ENCODE measurements at regions not wholly inside any gene's neighbourhood (a gene's known extent, or its start where the extent isn't known, plus 50 kb on each side); places are given as distances from the start of the nearest gene placed in this dataset.

DNA sequence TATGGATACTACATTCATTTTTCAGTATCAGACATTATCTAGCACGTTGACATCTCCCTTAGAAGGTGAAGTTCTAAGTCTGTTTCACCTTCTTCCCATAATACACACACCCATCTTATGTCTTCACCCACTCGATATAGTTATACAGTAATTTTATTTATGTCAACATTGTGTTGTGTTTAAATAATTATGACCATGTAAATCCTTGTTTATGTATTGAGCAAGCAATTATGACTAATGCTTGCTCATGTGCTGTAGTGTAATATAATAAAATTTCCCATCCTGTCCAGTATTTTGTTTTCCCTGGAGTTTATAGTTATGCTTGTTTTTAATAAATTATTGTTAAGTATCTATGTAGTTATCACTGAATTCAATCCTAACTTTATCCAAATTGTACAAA lies 163.2 kb downstream of the MTX2 start:
- no peaks in the 10 kb centered on the region for H3K9me3 ChIP-seq
- H3K36me3 ChIP-seq (ENCODE audit: low read depth, missing control alignments) = no peaks in the 10 kb centered on the region
- no peaks in the 10 kb centered on the region for H3K4me1 ChIP-seq
- intact Hi-C loops (cut with DNase I; ENCODE audit: low total_unique reads) = no loop called here
- DNase-seq = no peak
- H3K4me3 ChIP-seq = no peak overlapping the region
- H3K27ac ChIP-seq = no peak overlapping the region
- no peak for TF ChIP-seq POLR2A (IDR thresholded peaks at IDR 0.05)
- TF ChIP-seq, protein P1, sequence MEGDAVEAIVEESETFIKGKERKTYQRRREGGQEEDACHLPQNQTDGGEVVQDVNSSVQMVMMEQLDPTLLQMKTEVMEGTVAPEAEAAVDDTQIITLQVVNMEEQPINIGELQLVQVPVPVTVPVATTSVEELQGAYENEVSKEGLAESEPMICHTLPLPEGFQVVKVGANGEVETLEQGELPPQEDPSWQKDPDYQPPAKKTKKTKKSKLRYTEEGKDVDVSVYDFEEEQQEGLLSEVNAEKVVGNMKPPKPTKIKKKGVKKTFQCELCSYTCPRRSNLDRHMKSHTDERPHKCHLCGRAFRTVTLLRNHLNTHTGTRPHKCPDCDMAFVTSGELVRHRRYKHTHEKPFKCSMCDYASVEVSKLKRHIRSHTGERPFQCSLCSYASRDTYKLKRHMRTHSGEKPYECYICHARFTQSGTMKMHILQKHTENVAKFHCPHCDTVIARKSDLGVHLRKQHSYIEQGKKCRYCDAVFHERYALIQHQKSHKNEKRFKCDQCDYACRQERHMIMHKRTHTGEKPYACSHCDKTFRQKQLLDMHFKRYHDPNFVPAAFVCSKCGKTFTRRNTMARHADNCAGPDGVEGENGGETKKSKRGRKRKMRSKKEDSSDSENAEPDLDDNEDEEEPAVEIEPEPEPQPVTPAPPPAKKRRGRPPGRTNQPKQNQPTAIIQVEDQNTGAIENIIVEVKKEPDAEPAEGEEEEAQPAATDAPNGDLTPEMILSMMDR (IDR thresholded peaks at IDR 0.05) = no peak
- no peaks in the 10 kb centered on the region for H3K27me3 ChIP-seq
- WGBS, 2 donors = 88% methylated on average over 2 of the region's 2 CpGs

DNA sequence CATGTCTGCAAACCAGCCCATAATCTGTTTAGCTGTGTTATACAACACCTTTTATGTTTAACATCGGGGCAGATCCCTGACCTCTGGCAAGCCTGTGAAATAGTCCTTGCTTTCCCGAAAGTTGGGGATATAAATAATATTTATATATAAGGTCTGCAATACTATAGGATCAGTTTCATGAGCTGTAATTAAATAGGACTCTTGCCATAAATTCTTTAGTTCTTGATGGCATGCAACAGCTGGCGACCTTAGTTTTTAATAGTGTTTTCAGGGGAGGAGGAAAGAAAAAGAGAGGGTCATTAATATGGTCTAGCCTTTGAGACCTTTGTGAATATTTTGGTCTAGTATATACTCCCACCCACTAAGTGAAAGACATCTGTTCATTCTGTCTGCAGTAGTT lies 166.5 kb downstream of the MTX2 start:
- Histone ChIP-seq H3K27ac (no peak overlapping the region), H3K4me3 (no peak overlapping the region), H3K4me1 (no peaks in the 10 kb centered on the region), H3K9me3 (no peaks in the 10 kb centered on the region), H3K27me3 (no peaks in the 10 kb centered on the region), H3K36me3 (ENCODE audit: low read depth, missing control alignments) (no peaks in the 10 kb centered on the region)
- intact Hi-C loops (cut with DNase I; ENCODE audit: low total_unique reads) = no loop called here
- TF ChIP-seq POLR2A (IDR thresholded peaks at IDR 0.05) = no peak
- TF ChIP-seq, protein P1 (IDR thresholded peaks at IDR 0.05) = no peak
- no peak for DNase-seq
- WGBS, 2 donors = 60 to 71% methylated on average over 3 of the region's 3 CpGs

DNA sequence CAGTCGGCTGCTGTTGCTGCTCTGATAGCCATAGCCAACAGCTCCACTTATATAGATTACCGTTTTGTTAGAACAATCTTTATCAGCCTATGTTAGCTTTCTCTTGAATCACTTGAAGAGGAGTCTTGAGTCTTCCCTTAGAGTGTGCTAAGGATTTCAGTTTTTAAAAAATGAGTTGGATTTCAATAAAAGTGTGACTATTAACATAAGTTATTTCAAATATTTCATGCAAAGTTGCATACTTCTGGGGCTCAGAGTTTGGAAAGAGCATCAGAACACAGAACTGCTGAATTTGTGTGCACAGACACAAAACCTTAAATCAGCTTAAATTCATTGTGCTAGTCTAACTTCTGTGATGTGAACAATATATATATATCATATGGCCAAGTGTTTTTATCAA lies 174.7 kb downstream of the MTX2 start:
- Histone ChIP-seq H3K36me3 (ENCODE audit: low read depth, missing control alignments) (no peaks in the 10 kb centered on the region), H3K4me1 (no peaks in the 10 kb centered on the region), H3K4me3 (no peak overlapping the region), H3K27ac (no peak overlapping the region), H3K27me3 (no peaks in the 10 kb centered on the region), H3K9me3 (no peaks in the 10 kb centered on the region)
- WGBS, 2 donors = 84 to 85% methylated on average over 2 of the region's 2 CpGs
- no peak for DNase-seq
- no peak for TF ChIP-seq POLR2A (IDR thresholded peaks at IDR 0.05)
- TF ChIP-seq, protein P1 (IDR thresholded peaks at IDR 0.05) = no peak
- intact Hi-C loops (cut with DNase I; ENCODE audit: low total_unique reads) = no loop called here

DNA sequence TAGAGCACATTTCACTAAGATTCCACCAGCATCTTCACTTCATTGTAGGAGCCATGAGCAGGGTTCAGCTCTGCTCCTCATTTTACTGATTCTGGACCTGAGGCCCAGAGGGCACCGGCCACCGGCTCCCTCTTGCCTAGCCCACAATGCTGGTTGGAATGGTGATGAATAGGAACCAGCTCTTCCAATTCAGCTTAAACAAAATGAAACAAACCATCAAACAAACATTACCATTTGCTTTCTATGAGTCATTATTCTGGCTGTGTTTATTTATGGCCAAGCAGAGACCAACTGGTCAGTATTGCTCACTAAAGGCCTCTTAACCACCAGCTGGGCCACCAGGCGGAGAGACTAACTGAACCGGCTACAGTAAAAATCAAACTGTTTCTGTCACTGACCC lies 176.7 kb downstream of the MTX2 start:
- Histone ChIP-seq H3K36me3 (ENCODE audit: low read depth, missing control alignments) (no peaks in the 10 kb centered on the region), H3K4me3 (no peak overlapping the region), H3K27me3 (no peaks in the 10 kb centered on the region), H3K9me3 (no peaks in the 10 kb centered on the region), H3K27ac (no peak overlapping the region), H3K4me1 (no peaks in the 10 kb centered on the region)
- 83 to 89% methylated on average over 4 of the region's 4 CpGs for WGBS, 2 donors
- no peak for TF ChIP-seq POLR2A (IDR thresholded peaks at IDR 0.05)
- TF ChIP-seq, protein P1 (IDR thresholded peaks at IDR 0.05) = no peak
- no peak for DNase-seq
- intact Hi-C loops (cut with DNase I; ENCODE audit: low total_unique reads) = no loop called here

DNA sequence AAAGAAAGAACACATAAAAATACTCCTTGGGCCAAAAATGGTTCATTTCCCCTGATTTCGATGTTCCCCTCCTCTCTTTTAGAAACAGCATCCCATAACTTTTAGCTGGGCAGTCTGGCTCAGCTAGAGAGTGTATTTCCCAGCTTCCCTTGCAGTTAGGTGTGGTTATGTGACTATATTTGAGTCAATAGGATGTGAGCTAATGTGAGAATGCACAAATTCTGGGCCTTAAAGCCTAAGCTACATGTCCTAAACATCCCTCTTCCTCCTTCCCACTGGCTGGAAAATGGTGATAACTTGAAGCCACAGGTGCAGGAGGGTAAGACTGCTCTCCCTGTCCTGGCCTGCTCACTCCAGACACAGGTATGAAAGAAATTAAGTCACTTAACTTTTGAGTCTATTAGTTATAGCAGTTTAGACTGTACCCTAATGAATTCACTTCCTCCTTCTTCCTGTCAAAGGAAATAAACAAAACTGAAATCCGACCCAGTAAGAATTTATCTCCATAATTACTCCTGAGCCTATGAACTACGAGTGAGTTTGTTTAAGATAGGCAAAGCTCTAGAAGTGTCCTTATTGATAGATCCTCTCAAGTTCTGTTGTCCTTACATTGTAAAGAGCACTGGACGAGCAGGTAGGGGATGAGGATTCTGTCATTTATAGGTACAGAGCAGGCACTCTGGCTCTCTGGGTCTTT lies 177.6 kb downstream of the MTX2 start:
- H3K4me1 ChIP-seq = no peaks in the 10 kb centered on the region
- H3K36me3 ChIP-seq (ENCODE audit: low read depth, missing control alignments) = no peaks in the 10 kb centered on the region
- 78 to 84% methylated on average over 4 of the region's 4 CpGs for WGBS, 2 donors
- DNase-seq = no peak
- no peak overlapping the region for H3K4me3 ChIP-seq
- TF ChIP-seq POLR2A (IDR thresholded peaks at IDR 0.05) = no peak
- TF ChIP-seq, protein P1 (IDR thresholded peaks at IDR 0.05) = no peak
- H3K27me3 ChIP-seq = no peaks in the 10 kb centered on the region
- no peak overlapping the region for H3K27ac ChIP-seq
- intact Hi-C loops (cut with DNase I; ENCODE audit: low total_unique reads) = no loop called here
- no peaks in the 10 kb centered on the region for H3K9me3 ChIP-seq
